ENCODE measurements at regions not wholly inside any gene's neighbourhood (a gene's known extent, or its start where the extent isn't known, plus 50 kb on each side); places are given as distances from the start of the nearest gene placed in this dataset.

GRCh38 chrY:12981074-12981473 lies 76.4 kb downstream of the DDX3Y start:
- no peaks in the 10 kb centered on the region for H3K9me3 ChIP-seq (ENCODE audit: control insufficient read depth in 1 of 2, low read length in 2 of 2)
- CTCF ChIA-PET (ENCODE audit: partially characterized antibody) = no interaction called here
- H3K4me3 ChIP-seq (ENCODE audit: low read length in 2 of 2) = no peak overlapping the region
- Mint-ChIP-seq H3K27ac (no peak overlapping the region), H3K9me3 (no peaks in the 10 kb centered on the region), H3K36me3 (no peaks in the 10 kb centered on the region), H3K4me3 (no peak overlapping the region), H3K27me3 (no peaks in the 10 kb centered on the region), H3K4me1 (no peaks in the 10 kb centered on the region)
- H3K36me3 ChIP-seq (ENCODE audit: insufficient read depth, low read length) = no peaks in the 10 kb centered on the region
- DNase-seq = no peak
- no peaks in the 10 kb centered on the region for H3K27me3 ChIP-seq (ENCODE audit: insufficient read depth, low read length)
- POLR2A ChIA-PET (ENCODE audit: partially characterized antibody) = no interaction called here
- intact Hi-C loops (cut with micrococcal nuclease) = no loop called here
- no peak overlapping the region for H3K27ac ChIP-seq (ENCODE audit: low read depth, low read length)
- no peaks in the 10 kb centered on the region for H3K4me1 ChIP-seq (ENCODE audit: insufficient read depth, low read length)

GRCh38 chrY:12982249-12982829 lies 77.7 kb downstream of the DDX3Y start:
- intact Hi-C loops (cut with micrococcal nuclease) = no loop called here
- no peak overlapping the region for H3K4me3 ChIP-seq (ENCODE audit: low read length in 2 of 2)

GRCh38 chrY:12984637-12985344 lies 80.1 kb downstream of the DDX3Y start:
- CTCF ChIA-PET (ENCODE audit: partially characterized antibody) = no interaction called here
- Mint-ChIP-seq H3K27me3 (no peaks in the 10 kb centered on the region), H3K4me1 (no peaks in the 10 kb centered on the region), H3K27ac (no peak overlapping the region), H3K4me3 (no peak overlapping the region), H3K36me3 (no peaks in the 10 kb centered on the region), H3K9me3 (no peaks in the 10 kb centered on the region)
- intact Hi-C loops (cut with micrococcal nuclease) = no loop called here
- no peak for DNase-seq
- no peaks in the 10 kb centered on the region for H3K4me1 ChIP-seq (ENCODE audit: insufficient read depth, low read length)
- H3K27me3 ChIP-seq (ENCODE audit: insufficient read depth, low read length) = no peaks in the 10 kb centered on the region
- POLR2A ChIA-PET (ENCODE audit: partially characterized antibody) = no interaction called here
- H3K36me3 ChIP-seq (ENCODE audit: insufficient read depth, low read length) = no peaks in the 10 kb centered on the region
- no peaks in the 10 kb centered on the region for H3K9me3 ChIP-seq (ENCODE audit: control insufficient read depth in 1 of 2, low read length in 2 of 2)
- H3K27ac ChIP-seq (ENCODE audit: low read depth, low read length) = no peak overlapping the region
- no peak overlapping the region for H3K4me3 ChIP-seq (ENCODE audit: low read length in 2 of 2)

More at GRCh38 chrY:12982249-12982829, 77.7 kb downstream of the DDX3Y start:
- Histone ChIP-seq H3K36me3 (ENCODE audit: insufficient read depth, low read length) (no peaks in the 10 kb centered on the region), H3K27ac (ENCODE audit: low read depth, low read length) (no peak overlapping the region), H3K4me1 (ENCODE audit: insufficient read depth, low read length) (no peaks in the 10 kb centered on the region), H3K9me3 (ENCODE audit: control insufficient read depth in 1 of 2, low read length in 2 of 2) (no peaks in the 10 kb centered on the region), H3K27me3 (ENCODE audit: insufficient read depth, low read length) (no peaks in the 10 kb centered on the region)
- Mint-ChIP-seq H3K4me3 (no peak overlapping the region), H3K27ac (no peak overlapping the region), H3K36me3 (no peaks in the 10 kb centered on the region), H3K4me1 (no peaks in the 10 kb centered on the region), H3K27me3 (no peaks in the 10 kb centered on the region), H3K9me3 (no peaks in the 10 kb centered on the region)
- DNase-seq = no peak
- CTCF ChIA-PET (ENCODE audit: partially characterized antibody) = no interaction called here
- POLR2A ChIA-PET (ENCODE audit: partially characterized antibody) = no interaction called here

GRCh38 chrY:13017493-13017892 lies 112.8 kb downstream of the DDX3Y start:
- Histone ChIP-seq H3K27ac (ENCODE audit: low read depth, low read length) (no peak overlapping the region), H3K4me3 (ENCODE audit: low read length in 2 of 2) (no peak overlapping the region), H3K9me3 (ENCODE audit: control insufficient read depth in 1 of 2, low read length in 2 of 2) (no peaks in the 10 kb centered on the region), H3K4me1 (ENCODE audit: insufficient read depth, low read length) (peaks cover 5% of the 10 kb centered on the region), H3K36me3 (ENCODE audit: insufficient read depth, low read length) (no peaks in the 10 kb centered on the region), H3K27me3 (ENCODE audit: insufficient read depth, low read length) (no peaks in the 10 kb centered on the region)
- no peaks in the 10 kb centered on the region for H3K36me3 Mint-ChIP-seq
- H3K4me3 Mint-ChIP-seq = no peak overlapping the region
- no peaks in the 10 kb centered on the region for H3K9me3 Mint-ChIP-seq
- H3K4me1 Mint-ChIP-seq = peaks cover 0 to 35% (median 3%) of the 10 kb centered on the region in 4 donors
- H3K27me3 Mint-ChIP-seq = no peaks in the 10 kb centered on the region
- no peak overlapping the region for H3K27ac Mint-ChIP-seq
- intact Hi-C loops (cut with micrococcal nuclease) = no loop called here
- CTCF ChIA-PET (ENCODE audit: partially characterized antibody) = no interaction called here
- POLR2A ChIA-PET (ENCODE audit: partially characterized antibody) = no interaction called here
- DNase-seq = no peak

- Mint-ChIP-seq H3K9me3 (no peaks in the 10 kb centered on the region), H3K36me3 (no peaks in the 10 kb centered on the region), H3K4me3 (no peak overlapping the region), H3K27me3 (no peaks in the 10 kb centered on the region), H3K27ac (no peak overlapping the region), H3K4me1 (peaks cover 0 to 35% (median 3%) of the 10 kb centered on the region in 4 donors)
- no peak for DNase-seq
- H3K27ac ChIP-seq (ENCODE audit: low read depth, low read length) = no peak overlapping the region
- H3K4me1 ChIP-seq (ENCODE audit: insufficient read depth, low read length) = peaks cover 5% of the 10 kb centered on the region
- H3K27me3 ChIP-seq (ENCODE audit: insufficient read depth, low read length) = no peaks in the 10 kb centered on the region
- ChIA-PET CTCF (ENCODE audit: partially characterized antibody) (no interaction called here), POLR2A (ENCODE audit: partially characterized antibody) (no interaction called here)
- intact Hi-C loops (cut with micrococcal nuclease) = no loop called here
- no peak overlapping the region for H3K4me3 ChIP-seq (ENCODE audit: low read length in 2 of 2)
- no peaks in the 10 kb centered on the region for H3K36me3 ChIP-seq (ENCODE audit: insufficient read depth, low read length)
- H3K9me3 ChIP-seq (ENCODE audit: control insufficient read depth in 1 of 2, low read length in 2 of 2) = no peaks in the 10 kb centered on the region
Observed at GRCh38 chrY:13019486-13019885, 114.8 kb downstream of the DDX3Y start.

GRCh38 chrY:13020839-13021238 lies 116.2 kb downstream of the DDX3Y start:
- no peaks in the 10 kb centered on the region for H3K36me3 Mint-ChIP-seq
- ChIA-PET POLR2A (ENCODE audit: partially characterized antibody) (no interaction called here), CTCF (ENCODE audit: partially characterized antibody) (no interaction called here)
- intact Hi-C loops (cut with micrococcal nuclease) = no loop called here
- no peaks in the 10 kb centered on the region for H3K9me3 ChIP-seq (ENCODE audit: control insufficient read depth in 1 of 2, low read length in 2 of 2)
- no peaks in the 10 kb centered on the region for H3K27me3 Mint-ChIP-seq
- H3K4me3 Mint-ChIP-seq = peak overlapping the region in 1 of 8 donors; percentile 64
- H3K4me3 ChIP-seq (ENCODE audit: low read length in 2 of 2) = no peak overlapping the region
- peak overlapping the region in 1 of 7 donors; percentile 50 for H3K27ac Mint-ChIP-seq
- no peak overlapping the region for H3K27ac ChIP-seq (ENCODE audit: low read depth, low read length)
- H3K4me1 ChIP-seq (ENCODE audit: insufficient read depth, low read length) = peaks cover 5% of the 10 kb centered on the region
- no peaks in the 10 kb centered on the region for H3K9me3 Mint-ChIP-seq
- DNase-seq = no peak
- H3K36me3 ChIP-seq (ENCODE audit: insufficient read depth, low read length) = no peaks in the 10 kb centered on the region
- H3K4me1 Mint-ChIP-seq = peaks cover 0 to 35% (median 3%) of the 10 kb centered on the region in 4 donors
- H3K27me3 ChIP-seq (ENCODE audit: insufficient read depth, low read length) = no peaks in the 10 kb centered on the region

- ChIA-PET CTCF (ENCODE audit: partially characterized antibody) (no interaction called here), POLR2A (ENCODE audit: partially characterized antibody) (no interaction called here)
Observed at GRCh38 chrY:13023607-13024006, 118.9 kb downstream of the DDX3Y start.

More at GRCh38 chrY:13023607-13024006, 118.9 kb downstream of the DDX3Y start:
- Mint-ChIP-seq H3K27ac (no peak overlapping the region), H3K4me3 (no peak overlapping the region), H3K36me3 (no peaks in the 10 kb centered on the region), H3K4me1 (peaks cover 0 to 19% (median 2%) of the 10 kb centered on the region in 4 donors), H3K9me3 (no peaks in the 10 kb centered on the region), H3K27me3 (no peaks in the 10 kb centered on the region)
- no peak for DNase-seq
- Histone ChIP-seq H3K4me1 (ENCODE audit: insufficient read depth, low read length) (no peaks in the 10 kb centered on the region), H3K4me3 (ENCODE audit: low read length in 2 of 2) (no peak overlapping the region), H3K36me3 (ENCODE audit: insufficient read depth, low read length) (no peaks in the 10 kb centered on the region), H3K27ac (ENCODE audit: low read depth, low read length) (no peak overlapping the region), H3K9me3 (ENCODE audit: control insufficient read depth in 1 of 2, low read length in 2 of 2) (no peaks in the 10 kb centered on the region), H3K27me3 (ENCODE audit: insufficient read depth, low read length) (no peaks in the 10 kb centered on the region)
- intact Hi-C loops (cut with micrococcal nuclease) = no loop called here
